MM.1S (cell line): ENCODE measurements at regions not wholly inside any gene's neighbourhood (a gene's known extent, or its start where the extent isn't known, plus 50 kb on each side); places are given as distances from the start of the nearest gene placed in this dataset.

Experiments
- DNase-seq: peaks from one replicate; pipeline ENCODE4 v3.0.0-alpha.2; 2015
- H2AFZ ChIP-seq: fragments of 300-600 bp; sonication (generic); 2 replicates; pipeline ENCODE4 v1.6.0; 2016; ENCODE audit warnings: antibody characterized with exemption, low read length
- H3F3A ChIP-seq: fragments of 300-600 bp; sonication (generic); 2 replicates; pipeline ENCODE4 v1.6.1; 2016; ENCODE audit warnings: mild to moderate bottlenecking, antibody characterized with exemption, low read length, moderate library complexity, mixed read lengths; ENCODE audit not compliant: insufficient read depth
- H3K27ac ChIP-seq: fragments of 300-600 bp; sonication (generic); 2 replicates; pipeline ENCODE4 v1.5.1; 2016; ENCODE audit warnings: mild to moderate bottlenecking, low read length
- H3K27me3 ChIP-seq: fragments of 300-600 bp; sonication (generic); replicated peaks from 2 replicates; pipeline ENCODE4 v1.6.0; 2016; ENCODE audit warnings: low read length; ENCODE audit not compliant: insufficient read depth
- H3K36me3 ChIP-seq: fragments of 300-600 bp; sonication (generic); replicated peaks from 2 replicates; pipeline ENCODE4 v1.6.1; 2016; ENCODE audit warnings: mild to moderate bottlenecking, low read length, mixed read lengths; ENCODE audit not compliant: insufficient read depth
- H3K4me1 ChIP-seq: fragments of 300-600 bp; sonication (generic); 2 replicates; pipeline ENCODE4 v1.6.1; 2016; ENCODE audit warnings: low read length, mixed read lengths
- H3K4me2 ChIP-seq: fragments of 300-600 bp; sonication (generic); 2 replicates; pipeline ENCODE4 v1.6.0; 2016; ENCODE audit warnings: low read depth, low read length
- H3K4me3 ChIP-seq: fragments of 300-600 bp; sonication (generic); 2 replicates; pipeline ENCODE4 v1.5.1; 2016; ENCODE audit warnings: low read length, mixed read lengths
- H3K79me2 ChIP-seq: fragments of 300-600 bp; sonication (generic); 2 replicates; pipeline ENCODE4 v1.6.1; 2016; ENCODE audit warnings: mixed run types, low read length, mixed read lengths
- H3K9ac ChIP-seq: fragments of 300-600 bp; sonication (generic); 2 replicates; pipeline ENCODE4 v1.6.1; 2016; ENCODE audit warnings: low read length, mixed read lengths
- H3K9me2 ChIP-seq: fragments of 300-600 bp; sonication (generic); replicated peaks from 2 replicates; pipeline ENCODE4 v1.6.1; 2016; ENCODE audit warnings: mild to moderate bottlenecking, low read length, mixed read lengths; ENCODE audit not compliant: insufficient read depth
- H3K9me3 ChIP-seq: fragments of 300-600 bp; sonication (generic); replicated peaks from 2 replicates; pipeline ENCODE4 v1.6.1; 2016; ENCODE audit warnings: mild to moderate bottlenecking, low read length, mixed read lengths; ENCODE audit not compliant: insufficient read depth
- H4K20me1 ChIP-seq: fragments of 300-600 bp; sonication (generic); 2 replicates; pipeline ENCODE4 v1.6.1; 2016; ENCODE audit warnings: mild to moderate bottlenecking, low read length, moderate library complexity, mixed read lengths; ENCODE audit not compliant: insufficient read depth
- CTCF ChIP-seq: fragments of 300-600 bp; sonication (generic); IDR thresholded peaks from 2 replicates; pipeline ENCODE4 v1.5.1; 2016; ENCODE audit warnings: antibody characterized with exemption, low read length, mixed read lengths
- EZH2 ChIP-seq: fragments of 300-600 bp; sonication (generic); optimal IDR thresholded peaks from 2 replicates; pipeline ENCODE3; 2017; ENCODE audit warnings: low read depth, mild to moderate bottlenecking, antibody characterized with exemption, low read length, mixed read lengths
- EZH2phosphoT487 ChIP-seq: fragments of 300-600 bp; sonication (generic); IDR thresholded peaks from 2 replicates; pipeline ENCODE4 v1.6.1; 2018; ENCODE audit warnings: antibody characterized with exemption, low read length

- H3K4me2 ChIP-seq: no peak overlapping the region
- DNase-seq: no peak
- H3K27ac ChIP-seq: no peak overlapping the region
- no peak overlapping the region for H2AFZ ChIP-seq
- H4K20me1 ChIP-seq: no peaks in the 10 kb centered on the region
- H3K9me3 ChIP-seq: no peaks in the 10 kb centered on the region
- H3K4me3 ChIP-seq: no peak overlapping the region
- TF ChIP-seq EZH2phosphoT487: no peak
- TF ChIP-seq EZH2: no peak
- no peak for TF ChIP-seq CTCF
- no peak overlapping the region for H3K9ac ChIP-seq
- no peaks in the 10 kb centered on the region for H3K9me2 ChIP-seq
- no peaks in the 10 kb centered on the region for H3F3A ChIP-seq
- H3K27me3 ChIP-seq: no peaks in the 10 kb centered on the region
- no peaks in the 10 kb centered on the region for H3K4me1 ChIP-seq
- no peaks in the 10 kb centered on the region for H3K36me3 ChIP-seq
- H3K79me2 ChIP-seq: no peaks in the 10 kb centered on the region
Observed at GRCh38 chr21:36646645-36647044, 52.3 kb upstream of the SIM2 start.

DNA sequence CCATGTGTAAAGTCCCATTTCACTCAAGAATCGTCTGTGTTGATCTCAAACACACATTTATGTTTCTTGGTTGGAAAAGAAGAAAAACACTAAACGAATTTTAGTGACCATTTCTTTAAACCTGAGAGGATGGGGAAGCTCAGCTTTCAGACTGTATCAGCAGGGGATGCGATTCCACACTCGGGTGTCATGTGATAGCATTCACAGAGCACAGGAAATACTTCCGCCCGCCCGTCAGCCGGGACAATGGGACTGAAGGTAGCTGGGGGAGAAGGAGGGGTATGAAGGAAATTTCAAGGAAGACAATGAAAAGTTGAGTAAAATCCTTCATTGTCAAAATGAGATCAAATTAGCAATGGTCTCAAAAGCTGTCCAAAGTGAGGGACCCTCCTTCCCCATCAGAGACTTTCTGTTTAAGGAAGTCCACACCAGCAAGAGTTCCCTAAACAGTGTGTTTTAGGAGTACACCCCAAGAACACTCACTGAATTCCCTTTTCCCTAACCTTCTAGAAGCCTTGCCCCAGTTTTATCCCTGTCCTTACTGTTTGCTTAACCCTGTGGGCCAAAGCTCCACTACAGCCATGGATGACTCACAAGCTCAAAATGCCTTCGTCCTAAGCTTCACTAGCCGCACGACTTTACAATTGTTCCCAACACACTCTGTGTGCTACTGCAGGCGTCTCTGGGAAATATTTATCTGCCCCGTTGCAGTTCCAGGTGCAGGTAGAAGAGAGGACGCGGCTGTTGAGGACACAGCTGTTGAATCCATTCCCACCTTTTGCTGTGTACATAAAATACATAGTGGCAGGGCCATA is 51.4 kb upstream of the SIM2 start:
- no peak for DNase-seq

More for the DNA sequence above, 51.4 kb upstream of the SIM2 start:
- Histone ChIP-seq H4K20me1 (no peaks in the 10 kb centered on the region), H3K4me1 (no peaks in the 10 kb centered on the region), H3K9me2 (no peaks in the 10 kb centered on the region), H3K4me2 (no peak overlapping the region), H3K4me3 (no peak overlapping the region), H3K27me3 (no peaks in the 10 kb centered on the region), H3K9me3 (no peaks in the 10 kb centered on the region), H3F3A (no peaks in the 10 kb centered on the region), H3K27ac (no peak overlapping the region), H3K79me2 (no peaks in the 10 kb centered on the region), H3K36me3 (no peaks in the 10 kb centered on the region), H3K9ac (no peak overlapping the region), H2AFZ (no peak overlapping the region)
- no peak for TF ChIP-seq CTCF
- no peak for TF ChIP-seq EZH2phosphoT487
- TF ChIP-seq EZH2: no peak
